HG02678 (cell line): ENCODE measurements at regions not wholly inside any gene's neighbourhood (a gene's known extent, or its start where the extent isn't known, plus 50 kb on each side); places are given as distances from the start of the nearest gene placed in this dataset.
"Not testable (repeated sequence)": the region's sequence is repeated elsewhere in the genome, so short reads cannot be mapped to it uniquely, and the experiment has no call there.

Experiments used
- ATAC-seq: cut with Tn5 transposase; IDR thresholded peaks from one replicate; pipeline ENCODE4 v1.9.1; 2021; ENCODE audit warnings: mild to moderate bottlenecking, moderate library complexity; ENCODE audit not compliant: unreplicated experiment

DNA sequence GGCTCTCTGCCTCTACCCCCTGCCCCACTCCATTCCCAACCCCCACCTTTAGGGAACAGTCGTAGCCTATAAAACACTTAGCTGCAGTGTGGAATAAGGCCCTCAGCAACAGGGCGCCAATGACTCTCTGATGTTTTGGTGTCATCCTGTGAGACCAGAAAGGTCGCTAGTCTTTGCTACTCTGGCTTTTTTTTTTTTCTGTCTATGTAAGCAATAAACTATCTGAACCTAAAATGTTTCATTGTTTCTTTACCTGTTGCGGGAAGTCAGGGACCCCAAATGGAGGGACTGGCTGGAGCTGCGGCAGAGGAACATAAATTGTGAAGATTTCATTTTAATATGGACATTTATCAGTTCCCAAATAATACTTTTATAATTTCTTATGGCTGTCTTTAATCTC, 154.6 kb downstream of the COPS8 start:
- ATAC-seq, result no peak

DNA sequence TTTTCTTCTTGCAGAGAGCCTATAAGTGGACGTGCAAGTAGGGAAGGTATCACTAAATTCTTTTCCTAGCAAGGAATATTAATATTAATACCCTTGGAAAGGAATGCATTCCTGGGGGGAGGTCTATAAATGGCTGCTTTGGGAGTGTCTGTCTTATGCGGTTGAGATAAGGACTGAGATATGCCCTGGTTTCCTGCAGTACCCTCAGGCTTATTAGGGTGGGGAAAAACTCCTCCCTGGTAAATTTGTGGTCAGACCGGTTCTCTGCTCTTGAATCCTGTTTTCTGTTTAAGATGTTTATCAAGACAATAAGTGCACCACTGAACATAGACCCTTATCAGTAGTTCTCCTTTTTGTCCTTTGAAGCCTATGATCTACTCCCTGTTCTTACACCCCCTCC, 155.2 kb downstream of the COPS8 start:
- not testable (repeated sequence) for ATAC-seq

DNA sequence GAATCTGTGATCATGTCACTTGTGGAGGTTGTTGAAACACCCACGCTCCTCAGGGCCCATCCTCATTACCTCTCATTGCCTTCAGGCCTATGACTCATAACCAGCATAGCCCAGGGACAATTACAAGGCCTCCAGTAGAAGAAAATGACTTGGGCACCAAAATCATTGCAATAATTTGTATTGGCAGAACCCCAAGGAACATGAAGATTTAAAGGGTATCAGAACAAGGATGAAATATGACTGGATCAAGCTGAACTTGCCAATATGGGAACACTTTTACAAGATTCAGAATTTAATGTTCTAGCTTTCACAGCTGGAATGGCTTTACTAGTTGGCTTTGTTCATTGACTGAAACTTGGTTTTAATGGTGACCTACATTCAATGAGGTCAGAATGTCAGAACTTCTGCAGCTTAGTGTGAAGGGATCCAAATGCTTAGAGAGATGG, 156.4 kb downstream of the COPS8 start:
- ATAC-seq, result no peak

DNA sequence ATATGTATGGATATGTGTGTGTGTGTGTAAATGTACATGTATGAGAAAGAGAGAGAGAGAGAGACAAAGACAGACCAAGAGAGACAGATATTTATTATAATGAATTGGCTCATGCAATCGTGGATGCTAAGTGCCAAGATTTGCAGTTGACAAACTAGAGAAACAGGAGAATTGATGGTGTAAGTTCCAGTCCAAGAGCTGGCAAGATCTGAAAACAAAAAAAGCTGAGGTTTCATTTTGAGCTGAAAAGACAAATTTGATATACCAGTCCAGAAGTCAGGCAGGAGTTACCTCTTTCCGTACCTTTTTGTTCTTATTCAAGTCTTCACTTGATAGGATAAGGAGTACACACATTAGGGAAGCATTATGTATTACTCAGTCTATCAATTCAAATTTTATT, 157.8 kb downstream of the COPS8 start:
- no peak for ATAC-seq

DNA sequence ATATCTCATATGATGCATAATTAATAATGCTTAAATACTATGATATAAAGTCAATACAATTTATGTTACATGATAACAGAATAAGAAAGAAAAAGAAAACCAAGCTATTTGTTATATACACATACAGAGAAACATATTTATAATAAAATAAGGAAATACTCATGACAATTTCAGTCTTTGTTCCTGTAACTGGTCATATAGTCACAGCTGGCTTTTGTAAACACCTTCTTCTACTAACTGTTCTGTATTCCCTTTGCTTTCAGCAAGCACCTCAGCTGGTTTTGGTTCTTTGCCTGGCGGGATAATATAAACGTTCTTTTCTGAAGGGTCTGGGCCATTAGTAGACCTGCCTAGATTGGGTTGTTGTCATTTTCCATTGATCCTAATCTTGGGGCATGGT, 158.5 kb downstream of the COPS8 start:
- no peak for ATAC-seq

DNA sequence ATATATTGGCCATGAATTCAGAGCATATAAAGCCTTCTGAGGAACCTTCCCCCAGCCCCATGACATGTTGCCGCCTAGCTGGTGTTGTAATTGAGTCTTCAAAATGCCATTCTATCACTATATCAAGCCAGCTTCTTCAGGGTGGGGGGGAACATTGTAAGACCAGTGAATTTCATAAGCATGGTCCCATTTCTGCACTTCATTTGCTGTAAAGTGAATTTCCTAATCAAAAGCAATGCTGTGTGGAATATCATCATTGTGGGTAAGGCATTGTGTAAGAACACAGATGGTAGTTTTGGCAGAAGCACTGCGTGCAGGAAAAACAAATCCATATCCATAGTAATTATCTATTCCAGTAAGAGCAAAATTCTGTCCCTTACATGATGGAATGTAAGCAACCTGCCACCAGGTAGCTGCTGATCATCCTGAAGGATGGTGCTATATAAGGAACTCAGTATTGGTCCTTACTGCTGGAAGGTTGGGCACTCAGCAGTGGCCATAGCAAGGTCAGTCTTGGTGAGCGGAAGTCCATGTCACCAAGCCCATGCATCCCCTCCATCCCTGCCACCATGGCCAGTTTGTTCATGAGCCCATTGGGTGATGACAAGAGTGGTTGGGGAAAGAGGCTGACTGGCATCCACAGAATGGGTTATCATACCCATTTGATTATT, 159.4 kb downstream of the COPS8 start:
- no peak for ATAC-seq

DNA sequence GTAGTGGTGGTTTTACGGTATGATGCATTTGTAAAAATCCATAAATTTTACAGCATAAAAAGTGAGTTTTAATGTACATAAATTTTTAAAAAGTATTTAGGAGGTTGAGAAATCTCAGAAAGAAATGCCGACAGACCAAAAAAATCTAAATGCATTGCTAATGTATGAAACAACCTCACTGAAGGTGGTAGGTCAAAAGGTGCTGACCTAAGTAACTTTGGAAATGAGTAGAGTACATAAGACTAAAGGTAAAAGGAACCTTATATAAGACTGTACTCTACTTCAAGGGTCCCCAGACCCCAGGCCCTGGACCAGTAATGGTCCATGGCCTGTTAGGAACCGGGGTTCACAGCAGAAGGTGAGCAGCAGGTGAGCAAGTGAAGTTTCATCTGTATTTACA, 163.4 kb downstream of the COL6A3 start:
- ATAC-seq, result no peak

DNA sequence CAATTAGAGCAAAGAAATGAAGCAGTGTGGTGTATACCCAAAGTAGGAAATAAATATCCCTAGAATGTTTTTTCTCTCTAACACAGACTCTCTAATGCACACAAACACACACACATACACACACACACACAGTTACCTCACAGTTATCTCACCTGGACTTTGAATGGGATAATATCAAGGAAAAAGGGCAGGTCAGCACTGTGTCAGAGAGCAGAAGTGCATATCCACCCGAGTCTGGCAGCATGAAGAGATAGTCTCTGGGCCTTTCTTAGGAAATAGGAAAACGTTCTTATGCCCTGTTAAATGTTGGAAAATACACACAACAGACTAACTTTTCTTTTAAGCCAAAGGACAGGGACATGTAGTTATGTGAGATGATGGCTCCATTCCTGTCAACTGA, 162.0 kb downstream of the COL6A3 start:
- no peak for ATAC-seq

DNA sequence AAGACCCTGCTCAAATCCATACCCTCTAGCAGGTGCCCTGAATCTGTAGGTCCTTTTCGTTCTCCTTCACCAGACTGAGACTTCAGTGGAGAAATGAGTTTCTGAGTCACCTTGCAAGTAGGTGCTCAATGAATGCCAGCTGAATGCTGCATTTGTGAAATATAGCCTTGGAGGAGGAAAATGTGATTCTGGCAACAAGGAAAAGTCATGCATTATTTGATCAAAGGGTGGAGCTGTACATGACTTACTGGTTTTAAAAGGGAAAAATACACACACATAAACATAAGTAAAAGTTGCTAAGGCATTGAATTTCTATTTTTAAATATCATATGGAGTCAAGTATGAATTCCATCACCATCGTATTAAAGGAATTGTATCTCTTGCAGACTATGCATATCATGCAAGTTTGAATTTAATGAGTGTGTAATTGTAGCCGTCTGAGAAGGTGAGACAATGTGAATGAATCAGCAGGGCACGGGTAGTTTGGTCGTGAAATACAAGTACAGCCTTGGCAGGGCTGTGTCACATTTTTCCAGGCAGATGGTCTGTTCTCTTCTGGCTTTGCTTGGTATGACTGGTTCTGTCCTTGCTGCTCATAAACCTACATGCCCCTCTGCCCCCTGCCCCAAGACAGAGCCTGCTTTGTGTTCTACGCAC, 160.8 kb downstream of the COL6A3 start:
- no peak for ATAC-seq

DNA sequence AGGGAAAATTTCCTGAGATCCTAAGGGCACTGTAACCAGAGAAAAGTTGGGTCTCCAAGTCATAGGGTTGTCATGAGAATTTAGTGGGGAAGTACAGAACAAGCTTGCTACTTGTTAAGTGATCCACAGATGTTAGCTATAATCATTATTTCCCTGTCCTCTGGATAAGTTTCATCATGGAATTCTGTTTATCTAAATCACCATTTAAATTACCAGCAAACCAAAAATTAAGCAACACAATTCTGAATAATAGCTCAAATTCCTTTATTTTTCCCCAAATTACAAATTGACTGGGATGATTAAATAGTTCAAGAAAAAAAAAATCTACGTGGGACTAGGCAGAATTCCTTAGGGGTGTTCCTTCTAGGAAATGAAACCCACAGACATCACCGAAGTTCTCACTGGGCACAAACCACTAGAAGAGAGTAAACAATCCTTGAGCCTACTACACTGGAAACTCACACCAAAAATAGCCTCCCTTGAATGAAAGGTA, 159.5 kb downstream of the COL6A3 start:
- no peak for ATAC-seq

DNA sequence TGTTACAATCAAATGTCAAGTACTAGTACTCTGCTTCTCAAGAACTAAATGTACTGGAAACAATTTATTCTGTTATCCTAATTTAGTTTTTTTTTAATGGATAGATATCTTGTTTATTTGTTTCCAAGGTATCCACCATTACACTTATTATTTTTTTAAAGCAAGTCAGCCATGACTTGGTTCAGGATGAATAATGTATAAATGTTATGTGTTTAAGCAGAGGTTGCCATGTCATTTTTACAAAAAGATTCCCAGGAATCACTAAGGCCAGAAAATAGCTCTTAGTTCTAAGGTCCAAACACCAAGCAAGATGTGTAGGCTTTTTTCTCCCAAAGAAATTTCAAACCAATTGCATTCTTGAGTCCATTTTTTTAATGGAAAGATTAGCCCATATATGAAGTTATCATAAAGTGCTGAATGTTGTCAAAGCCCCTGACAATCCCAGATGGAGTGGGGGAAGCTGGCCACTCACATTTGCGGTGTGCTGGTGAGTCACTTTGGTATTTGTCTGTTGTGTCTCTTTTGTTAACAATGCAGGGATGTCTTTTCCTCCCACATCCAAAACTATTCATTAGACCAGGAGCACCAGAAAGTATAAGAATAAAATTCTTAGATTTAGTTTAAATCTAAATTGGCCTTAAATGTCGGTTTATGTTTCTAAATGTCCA, 158.9 kb downstream of the COL6A3 start:
- ATAC-seq, result no peak

DNA sequence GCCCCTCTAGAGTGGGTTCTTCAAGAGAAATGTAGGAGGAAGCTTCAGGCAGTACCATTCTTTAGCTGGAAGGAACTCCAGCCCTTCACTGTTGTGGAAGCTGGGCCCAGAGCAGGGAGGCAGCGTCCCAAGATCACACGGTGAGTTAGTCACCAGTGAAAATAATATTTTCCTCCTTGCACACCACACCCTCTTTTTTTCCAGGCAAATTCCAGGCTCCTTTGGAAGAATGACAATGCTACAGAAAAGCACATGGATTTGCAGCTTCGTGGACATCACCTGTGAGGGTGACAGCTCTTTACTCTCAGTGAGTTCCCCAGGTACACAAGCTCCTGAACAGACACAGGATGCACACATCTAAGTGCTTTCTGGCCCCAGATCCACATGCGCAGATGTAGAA, 157.1 kb downstream of the COL6A3 start:
- no peak for ATAC-seq

DNA sequence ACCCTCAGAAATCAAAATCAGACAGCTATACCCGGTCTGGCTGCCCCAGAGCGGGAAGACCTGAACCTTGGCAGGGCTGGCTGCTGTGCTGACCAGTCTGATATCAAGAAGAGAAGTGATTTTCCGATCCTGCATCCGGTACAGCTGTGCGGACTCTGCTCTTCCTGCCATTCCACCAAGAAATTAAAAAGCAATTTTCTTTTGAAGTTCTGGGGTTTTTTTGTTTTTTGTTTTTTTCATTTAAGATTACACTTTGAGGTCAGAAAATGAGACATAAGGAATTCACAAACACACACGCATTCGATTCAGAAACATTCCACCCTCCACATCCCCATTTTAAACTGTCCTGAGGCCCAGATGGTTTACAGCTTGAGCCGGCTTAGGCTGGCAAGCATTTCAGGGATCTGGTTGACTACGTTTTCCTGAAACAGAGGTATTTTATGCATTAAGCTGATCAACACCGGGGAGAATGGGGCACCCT, 156.5 kb downstream of the COL6A3 start:
- no peak for ATAC-seq

DNA sequence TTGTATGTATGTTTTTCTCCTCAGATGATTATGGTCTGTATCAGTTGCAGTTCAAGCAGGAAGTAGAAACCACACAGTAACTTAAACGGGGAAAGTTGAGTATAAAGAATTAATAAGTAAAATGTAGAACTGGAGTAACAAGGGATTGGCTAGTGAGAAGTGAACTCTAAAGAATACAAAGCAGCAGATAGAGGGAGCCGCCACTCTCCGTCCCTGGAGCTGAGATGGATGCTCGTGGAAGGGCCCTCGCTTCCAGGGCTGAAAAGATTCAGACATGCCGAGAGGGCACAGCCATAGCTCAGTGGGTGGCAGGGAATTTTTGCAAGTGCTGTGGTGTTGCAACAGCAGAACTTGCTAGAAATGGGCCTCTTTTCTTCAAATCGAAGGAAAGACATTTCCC, 155.8 kb downstream of the COL6A3 start:
- no peak for ATAC-seq

DNA sequence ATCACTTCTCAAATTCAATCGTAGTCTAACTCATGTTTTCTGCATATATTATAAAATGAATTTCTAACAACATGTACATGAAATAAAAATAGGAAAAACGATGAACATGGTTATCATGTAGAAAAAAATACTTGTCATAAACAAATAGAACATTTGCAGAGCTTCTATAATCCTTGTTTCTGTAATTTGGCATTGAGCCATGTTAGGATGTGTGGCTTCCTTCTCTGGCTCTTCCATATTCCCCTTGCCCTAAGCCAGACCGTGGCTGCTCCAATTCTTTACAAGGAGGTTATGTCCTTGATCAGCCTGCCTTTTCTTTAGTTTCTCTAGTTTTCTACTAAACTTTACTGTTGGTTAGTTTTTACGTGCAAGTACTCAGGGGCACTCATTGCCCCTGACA, 155.3 kb downstream of the COL6A3 start:
- no peak for ATAC-seq

DNA sequence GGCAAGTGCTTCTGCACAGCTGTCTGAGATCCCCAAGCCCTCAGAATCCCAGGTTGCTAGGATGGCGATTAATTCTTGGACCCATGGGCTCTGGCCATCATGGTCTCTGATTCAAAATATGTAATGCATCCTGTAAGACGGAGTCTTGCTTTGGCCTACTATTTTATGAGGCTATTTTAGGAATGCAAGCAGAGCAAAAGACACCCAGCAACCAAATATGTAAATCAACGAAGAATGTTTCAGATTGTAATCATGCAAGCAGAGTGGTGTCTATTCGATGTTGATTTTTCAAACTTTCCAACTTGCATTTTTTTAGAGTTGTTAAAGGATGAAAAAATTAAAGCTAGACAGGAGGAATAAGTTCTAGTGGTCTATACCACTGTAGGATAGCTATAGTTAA, 154.8 kb downstream of the COL6A3 start:
- no peak for ATAC-seq

DNA sequence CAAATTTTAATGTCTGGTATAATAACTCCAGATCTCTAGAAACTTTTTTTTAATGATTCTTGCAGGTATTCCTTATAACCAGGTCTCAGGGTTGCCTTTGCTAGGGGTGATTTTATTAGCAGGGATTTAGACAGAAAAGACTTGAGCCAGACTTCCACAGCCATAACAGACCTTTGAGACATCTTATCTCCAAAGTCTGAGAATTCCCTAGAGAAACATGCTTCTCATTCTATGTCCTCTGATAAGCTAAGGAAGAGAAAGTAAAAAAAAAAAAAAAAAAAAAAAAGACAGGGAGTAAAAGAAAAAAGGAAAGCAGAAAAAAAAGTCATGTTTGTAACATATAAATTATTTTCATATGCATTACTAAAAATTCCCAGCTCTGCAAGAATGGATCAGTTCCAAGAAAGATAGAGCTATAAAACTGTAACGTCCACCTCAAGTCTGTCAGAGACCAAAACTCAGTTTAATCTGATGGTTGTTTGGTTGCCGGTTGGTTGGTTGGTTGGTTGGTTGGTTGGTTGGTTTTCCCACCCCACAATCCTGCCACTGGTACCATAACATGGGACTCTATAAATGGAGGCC, 153.8 kb downstream of the COL6A3 start:
- ATAC-seq, result no peak

DNA sequence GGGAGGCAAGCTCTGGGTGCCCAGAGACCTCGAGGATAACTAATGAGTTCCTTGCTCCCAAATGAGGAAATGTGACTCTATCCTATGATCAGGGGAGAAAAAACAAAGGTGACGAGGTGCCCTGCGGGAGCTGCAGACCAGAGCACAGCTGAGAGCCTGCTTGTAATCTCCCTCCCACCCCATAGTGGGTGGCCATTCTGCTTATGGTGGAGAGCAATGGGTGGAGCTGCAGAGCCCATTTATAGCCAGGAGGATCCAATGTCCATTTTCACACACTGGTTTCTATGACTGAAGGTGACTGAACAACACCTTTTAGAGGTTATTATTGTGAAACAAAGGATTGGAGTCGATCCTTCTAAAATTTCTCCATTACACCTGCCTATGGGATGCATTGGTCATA, 153.3 kb downstream of the COL6A3 start:
- no peak for ATAC-seq

DNA sequence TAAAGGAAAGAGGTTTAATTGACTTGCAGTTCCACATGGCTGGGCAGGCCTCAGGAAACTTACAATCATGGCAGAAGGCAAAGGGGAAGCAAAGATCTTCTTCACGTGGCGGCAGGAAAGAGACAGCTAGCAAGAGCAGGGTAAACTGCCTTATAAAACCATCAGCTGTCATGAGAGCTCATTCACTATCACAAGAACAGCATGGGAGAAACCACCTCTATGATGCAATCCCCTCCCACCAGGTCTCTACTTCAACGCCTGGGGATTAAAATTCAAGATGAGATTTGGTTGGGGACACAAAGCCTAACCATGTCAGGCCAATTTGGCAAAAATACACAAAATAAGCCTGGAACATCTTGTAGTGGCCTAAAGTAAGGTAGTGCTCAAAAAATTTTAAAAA, 152.6 kb downstream of the COL6A3 start:
- no peak for ATAC-seq

DNA sequence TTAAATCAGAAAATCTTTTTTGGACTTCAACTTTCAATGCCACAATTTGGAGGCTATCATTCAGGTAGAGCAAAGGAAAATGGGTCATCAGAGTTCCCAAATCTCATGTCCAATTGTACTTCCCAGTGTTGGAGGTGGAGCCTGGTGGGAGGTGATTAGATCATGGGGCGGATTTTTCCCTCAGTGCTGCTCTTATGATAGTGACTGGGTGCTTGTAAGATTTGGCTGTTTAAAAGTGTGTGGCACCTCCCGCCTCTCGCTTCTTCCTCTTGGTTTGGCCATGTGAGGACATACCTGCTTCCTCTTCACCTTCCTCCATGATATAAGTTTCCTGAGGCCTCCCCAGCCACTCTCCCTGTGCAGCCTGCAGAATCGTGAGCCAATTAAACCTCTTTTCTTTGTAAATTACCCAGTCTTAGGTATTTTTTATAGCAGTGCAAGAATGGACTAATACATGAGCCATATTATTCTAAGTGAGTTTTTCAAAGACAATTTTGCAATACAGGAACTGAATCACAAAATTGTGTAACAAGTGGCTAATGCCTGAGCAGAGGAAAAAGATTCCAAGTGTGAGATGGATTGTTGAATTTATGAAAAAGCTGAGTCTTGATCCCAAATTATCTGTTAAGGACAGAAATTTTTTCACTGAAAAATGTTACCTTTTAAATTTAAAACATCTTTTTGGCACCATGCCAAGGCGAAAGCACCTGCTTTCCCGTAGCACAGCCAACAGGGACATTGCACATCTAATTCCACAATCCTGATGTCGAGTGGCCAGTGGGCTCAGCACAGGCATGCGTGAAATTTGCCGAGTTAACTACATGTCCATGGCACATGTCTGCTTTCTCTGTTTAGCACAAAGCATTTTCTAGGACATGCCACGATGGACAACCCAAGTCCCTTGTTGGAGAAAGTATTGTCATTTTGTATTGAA, 150.9 kb downstream of the COL6A3 start:
- ATAC-seq, result no peak
